Mesothelial cell of epicardium (in vitro differentiated cells): ENCODE measurements at regions not wholly inside any gene's neighbourhood (a gene's known extent, or its start where the extent isn't known, plus 50 kb on each side); places are given as distances from the start of the nearest gene placed in this dataset.
A peak's percentile ranks its signal among the peaks of the same experiment; 100 is the strongest.

Experiments used
- DNase-seq, 2 experiments: peaks; one replicate each; pipeline ENCODE4 v3.0.0; 2021; ENCODE audit warnings: low spot score in 2 of 2; ENCODE audit not compliant: unreplicated experiment in 2 of 2
- H3K27ac Mint-ChIP-seq: 2 replicates; pipeline ENCODE4 v1.8.0; 2021; ENCODE audit warnings: mixed read lengths
- H3K27me3 Mint-ChIP-seq: 2 replicates; pipeline ENCODE4 v1.8.0; 2021; ENCODE audit warnings: low read depth, mixed read lengths
- H3K36me3 Mint-ChIP-seq: 2 replicates; pipeline ENCODE4 v1.8.0; 2021; ENCODE audit warnings: mixed read lengths
- H3K4me1 Mint-ChIP-seq: 2 replicates; pipeline ENCODE4 v1.8.0; 2021; ENCODE audit warnings: mixed read lengths
- H3K4me3 Mint-ChIP-seq: 2 replicates; pipeline ENCODE4 v1.8.0; 2021; ENCODE audit warnings: mild to moderate bottlenecking, moderate library complexity, mixed read lengths
- H3K9me3 Mint-ChIP-seq: 2 replicates; pipeline ENCODE4 v1.8.0; 2021; ENCODE audit warnings: mixed read lengths
- TF ChIP-seq, protein P1 (sequence below): fragments of 200-600 bp; sonication (generic); IDR thresholded peaks from one replicate; pipeline ENCODE4 v1.5.0; 2021; ENCODE audit warnings: antibody characterized with exemption; ENCODE audit not compliant: unreplicated experiment

- peaks cover 31% of the 10 kb centered on the region for H3K4me1 Mint-ChIP-seq
- DNase-seq = no peak
- H3K9me3 Mint-ChIP-seq = no peaks in the 10 kb centered on the region
- no peaks in the 10 kb centered on the region for H3K36me3 Mint-ChIP-seq
- no peak overlapping the region for H3K27ac Mint-ChIP-seq
- H3K27me3 Mint-ChIP-seq = peaks cover 27% of the 10 kb centered on the region
- TF ChIP-seq, protein P1, sequence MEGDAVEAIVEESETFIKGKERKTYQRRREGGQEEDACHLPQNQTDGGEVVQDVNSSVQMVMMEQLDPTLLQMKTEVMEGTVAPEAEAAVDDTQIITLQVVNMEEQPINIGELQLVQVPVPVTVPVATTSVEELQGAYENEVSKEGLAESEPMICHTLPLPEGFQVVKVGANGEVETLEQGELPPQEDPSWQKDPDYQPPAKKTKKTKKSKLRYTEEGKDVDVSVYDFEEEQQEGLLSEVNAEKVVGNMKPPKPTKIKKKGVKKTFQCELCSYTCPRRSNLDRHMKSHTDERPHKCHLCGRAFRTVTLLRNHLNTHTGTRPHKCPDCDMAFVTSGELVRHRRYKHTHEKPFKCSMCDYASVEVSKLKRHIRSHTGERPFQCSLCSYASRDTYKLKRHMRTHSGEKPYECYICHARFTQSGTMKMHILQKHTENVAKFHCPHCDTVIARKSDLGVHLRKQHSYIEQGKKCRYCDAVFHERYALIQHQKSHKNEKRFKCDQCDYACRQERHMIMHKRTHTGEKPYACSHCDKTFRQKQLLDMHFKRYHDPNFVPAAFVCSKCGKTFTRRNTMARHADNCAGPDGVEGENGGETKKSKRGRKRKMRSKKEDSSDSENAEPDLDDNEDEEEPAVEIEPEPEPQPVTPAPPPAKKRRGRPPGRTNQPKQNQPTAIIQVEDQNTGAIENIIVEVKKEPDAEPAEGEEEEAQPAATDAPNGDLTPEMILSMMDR = no peak
- no peak overlapping the region for H3K4me3 Mint-ChIP-seq
Observed at GRCh38 chr10:108908096-108908495, 1015.2 kb downstream of the XPNPEP1 start.

DNA sequence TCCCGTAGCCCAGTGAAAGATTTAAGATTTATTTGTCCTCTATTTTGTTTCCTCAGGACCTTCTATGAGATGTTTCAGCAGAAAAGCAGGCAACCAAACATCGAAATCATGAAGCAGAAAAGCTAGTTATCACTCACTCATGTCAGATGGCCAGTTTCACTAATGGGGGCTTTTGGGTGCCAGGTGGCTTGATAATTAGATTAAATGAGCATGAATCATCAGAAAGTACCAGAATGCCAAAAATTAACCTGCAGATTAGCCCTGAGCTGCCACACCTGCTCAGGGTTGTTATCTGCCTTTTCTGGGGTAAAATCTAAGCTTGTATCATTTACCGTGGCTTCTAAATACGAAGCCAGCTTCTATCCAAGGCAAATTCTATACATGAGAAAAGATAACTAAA is 1017.5 kb downstream of the XPNPEP1 start:
- Mint-ChIP-seq H3K4me1 (peaks cover 45% of the 10 kb centered on the region), H3K36me3 (no peaks in the 10 kb centered on the region), H3K27me3 (peaks cover 14% of the 10 kb centered on the region), H3K9me3 (no peaks in the 10 kb centered on the region), H3K27ac (no peak overlapping the region), H3K4me3 (no peak overlapping the region)
- TF ChIP-seq, protein P1 = no peak
- no peak for DNase-seq

- H3K4me1 Mint-ChIP-seq = peaks cover 45% of the 10 kb centered on the region
- H3K27me3 Mint-ChIP-seq = peaks cover 10% of the 10 kb centered on the region
- H3K27ac Mint-ChIP-seq = no peak overlapping the region
Observed at GRCh38 chr10:108905171-108905570, 1018.1 kb downstream of the XPNPEP1 start.

DNA sequence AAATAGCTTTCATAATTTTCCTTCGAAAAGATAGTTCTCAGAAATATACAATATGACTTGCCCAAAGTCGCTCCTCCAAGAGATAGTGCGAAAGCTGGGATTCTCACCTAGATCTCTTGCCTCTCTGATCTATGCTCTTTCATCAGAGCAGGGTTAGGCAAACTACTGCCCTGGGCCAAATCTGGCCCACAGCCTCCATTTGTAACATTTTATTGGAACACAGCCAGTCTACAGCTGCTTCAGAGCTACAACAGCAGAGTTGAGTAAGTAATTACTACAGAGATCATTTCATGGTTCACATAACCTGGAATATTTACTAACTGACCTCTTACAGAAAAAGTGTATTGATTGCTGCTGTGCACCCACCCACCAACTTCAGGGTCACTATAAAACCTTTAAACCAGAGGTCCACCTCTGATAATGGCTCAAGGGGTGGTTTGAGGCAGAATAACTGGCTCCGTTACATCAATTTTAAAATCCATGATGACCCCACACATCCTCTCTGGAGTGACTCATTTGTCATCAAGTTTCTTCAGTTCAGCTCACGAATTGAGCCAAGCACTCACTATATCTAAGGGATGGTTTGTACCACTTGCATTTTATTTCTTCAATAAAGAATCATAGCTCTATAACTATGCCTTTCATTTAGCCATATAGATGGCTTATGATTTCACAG is 1019.0 kb downstream of the XPNPEP1 start:
- TF ChIP-seq, protein P1 = no peak
- peak overlapping the region; percentile 51 for H3K27ac Mint-ChIP-seq
- peaks cover 9% of the 10 kb centered on the region for H3K27me3 Mint-ChIP-seq

More at GRCh38 chr10:108905171-108905570, 1018.1 kb downstream of the XPNPEP1 start:
- no peak for DNase-seq
- Mint-ChIP-seq H3K4me3 (no peak overlapping the region), H3K9me3 (no peaks in the 10 kb centered on the region), H3K36me3 (no peaks in the 10 kb centered on the region)
- TF ChIP-seq, protein P1 = no peak

GRCh38 chr10:108902619-108903285 is 1020.6 kb downstream of the XPNPEP1 start:
- TF ChIP-seq, protein P1 = no peak
- DNase-seq = no peak
- Mint-ChIP-seq H3K36me3 (no peaks in the 10 kb centered on the region), H3K27me3 (peaks cover 3% of the 10 kb centered on the region), H3K9me3 (no peaks in the 10 kb centered on the region), H3K4me3 (no peak overlapping the region), H3K4me1 (peaks cover 58% of the 10 kb centered on the region), H3K27ac (no peak overlapping the region)

More for the DNA sequence above, 1019.0 kb downstream of the XPNPEP1 start:
- H3K9me3 Mint-ChIP-seq = no peaks in the 10 kb centered on the region
- DNase-seq = no peak
- no peak overlapping the region for H3K4me3 Mint-ChIP-seq
- H3K36me3 Mint-ChIP-seq = no peaks in the 10 kb centered on the region
- H3K4me1 Mint-ChIP-seq = peaks cover 53% of the 10 kb centered on the region
